Natural killer cell (primary cell): ENCODE measurements at regions not wholly inside any gene's neighbourhood (a gene's known extent, or its start where the extent isn't known, plus 50 kb on each side); places are given as distances from the start of the nearest gene placed in this dataset.

ENCODE experiments used
- ATAC-seq, 3 donors: fragments of 150-1000 bp in 2 of 3; fragments of 200-7000 bp in 1 of 3; cut with Tn5 transposase; 1 replicate in 1 of 3; 2 replicates in 2 of 3; pipeline ENCODE4 v1.10.0; 2021; ENCODE audit warnings: mild to moderate bottlenecking in 2 of 3, moderate library complexity in 2 of 3
- DNase-seq, 2 donors: peaks; one replicate each; pipeline versions ENCODE4 v3.0.0 to v3.0.0-alpha.2; 2013 to 2021; ENCODE audit warnings: mixed read lengths in 1 of 2
- H3K27ac ChIP-seq: one replicate; pipeline ENCODE4 v1.5.1; 2013; ENCODE audit warnings: mild to moderate bottlenecking, low read length
- H3K27me3 ChIP-seq: one replicate; pipeline ENCODE4 v1.6.1; 2013; ENCODE audit warnings: low read length; ENCODE audit not compliant: control insufficient read depth, insufficient read depth
- H3K36me3 ChIP-seq: one replicate; pipeline ENCODE4 v1.6.1; 2013; ENCODE audit warnings: low read length; ENCODE audit not compliant: control insufficient read depth, insufficient read depth
- H3K4me1 ChIP-seq: one replicate; pipeline ENCODE4 v1.6.1; 2013; ENCODE audit warnings: low read length; ENCODE audit not compliant: control insufficient read depth, insufficient read depth
- H3K4me3 ChIP-seq: one replicate; pipeline ENCODE4 v1.5.1; 2013; ENCODE audit warnings: low read length
- H3K9me3 ChIP-seq: one replicate; pipeline ENCODE4 v1.6.1; 2013; ENCODE audit warnings: low read length; ENCODE audit not compliant: control insufficient read depth, insufficient read depth
- H3K27ac Mint-ChIP-seq, 2 donors: one replicate each; pipeline ENCODE4 v1.8.0; 2022; ENCODE audit warnings: mild to moderate bottlenecking in 2 of 2, mixed read lengths in 2 of 2, moderate library complexity in 1 of 2
- H3K27me3 Mint-ChIP-seq, 2 donors: one replicate each; pipeline ENCODE4 v1.8.0; 2022; ENCODE audit warnings: low read depth in 2 of 2, mixed read lengths in 2 of 2
- H3K36me3 Mint-ChIP-seq: one replicate; pipeline ENCODE4 v1.8.0; 2022; ENCODE audit warnings: mixed read lengths
- H3K4me1 Mint-ChIP-seq, 2 donors: one replicate each; pipeline ENCODE4 v1.8.0; 2022; ENCODE audit warnings: mixed read lengths in 2 of 2
- H3K4me3 Mint-ChIP-seq: one replicate; pipeline ENCODE4 v1.8.0; 2022; ENCODE audit warnings: mild to moderate bottlenecking, moderate library complexity, mixed read lengths
- H3K9me3 Mint-ChIP-seq, 2 donors: one replicate each; pipeline ENCODE4 v1.8.0; 2022; ENCODE audit warnings: mixed read lengths in 2 of 2
- CTCF ChIP-seq: fragments of 200-600 bp; IDR thresholded peaks from one replicate; pipeline ENCODE4 v1.8.0; 2022; ENCODE audit warnings: antibody characterized with exemption
- WGBS: methylation state at CpG from one replicate; pipeline ENCODE4 v1.1.7; 2013; ENCODE audit warnings: missing lambda C conversion rate; ENCODE audit not compliant: insufficient coverage; 5-methylcytosine and 5-hydroxymethylcytosine counted together
- intact Hi-C: fragments of 100-400 bp; cut with micrococcal nuclease; formaldehyde crosslinking; loops from one replicate; pipeline ENCODE4 v1.14.2; 2022

GRCh38 chr2:12278217-12278750, 438.5 kb upstream of the TRIB2 start:
- ATAC-seq (no peak), DNase-seq (no peak)
- peaks cover 12 to 42% of the 10 kb centered on the region in 2 donors for H3K27me3 Mint-ChIP-seq
- Histone ChIP-seq H3K9me3 (no peaks in the 10 kb centered on the region), H3K27me3 (peaks cover 2% of the 10 kb centered on the region), H3K4me3 (no peak overlapping the region), H3K4me1 (no peaks in the 10 kb centered on the region), H3K27ac (no peak overlapping the region), H3K36me3 (no peaks in the 10 kb centered on the region)
- no peak overlapping the region for H3K4me3 Mint-ChIP-seq
- H3K4me1 Mint-ChIP-seq = peaks cover 17 to 18% of the 10 kb centered on the region in 2 donors
- intact Hi-C loops = no loop called here
- 100% methylated on average over 1 of the region's 4 CpGs for WGBS
- TF ChIP-seq CTCF = no peak
- H3K9me3 Mint-ChIP-seq = no peaks in the 10 kb centered on the region
- no peak overlapping the region for H3K27ac Mint-ChIP-seq
- H3K36me3 Mint-ChIP-seq = peaks cover 7% of the 10 kb centered on the region

GRCh38 chr2:12282780-12283695, 433.7 kb upstream of the TRIB2 start:
- 79% methylated on average over 2 of the region's 3 CpGs for WGBS
- H3K4me3 Mint-ChIP-seq = no peak overlapping the region

DNA sequence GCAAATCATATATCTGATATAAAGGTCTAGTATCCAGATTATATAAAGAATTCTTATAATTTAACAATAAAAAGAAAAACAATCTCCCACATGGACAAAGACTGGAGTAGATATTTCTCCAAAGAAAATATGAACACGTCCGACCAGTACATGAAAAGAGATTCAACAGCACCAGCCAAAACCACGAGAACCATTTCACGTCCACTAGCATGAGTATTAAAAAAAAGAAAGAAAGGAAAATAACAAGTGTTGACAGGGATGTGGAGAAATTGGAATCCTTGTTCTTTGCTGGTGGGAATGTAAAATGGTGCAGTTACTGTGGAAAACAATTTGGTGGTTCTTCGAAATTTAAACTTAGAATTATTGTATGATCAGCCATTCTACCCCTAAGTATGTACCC, 432.7 kb upstream of the TRIB2 start:
- Mint-ChIP-seq H3K9me3 (no peaks in the 10 kb centered on the region), H3K27me3 (peaks cover 0 to 21% of the 10 kb centered on the region in 2 donors), H3K4me1 (peaks cover 31 to 40% of the 10 kb centered on the region in 2 donors), H3K4me3 (no peak overlapping the region), H3K36me3 (no peaks in the 10 kb centered on the region), H3K27ac (no peak overlapping the region)
- no peak overlapping the region for H3K27ac ChIP-seq
- intact Hi-C loops = no loop called here
- no peaks in the 10 kb centered on the region for H3K4me1 ChIP-seq
- ATAC-seq (no peak), DNase-seq (no peak)
- no peaks in the 10 kb centered on the region for H3K36me3 ChIP-seq
- no peaks in the 10 kb centered on the region for H3K27me3 ChIP-seq
- TF ChIP-seq CTCF = no peak
- no peaks in the 10 kb centered on the region for H3K9me3 ChIP-seq
- H3K4me3 ChIP-seq = no peak overlapping the region
- 95% methylated on average over 5 of the region's 5 CpGs for WGBS

More at GRCh38 chr2:12282780-12283695, 433.7 kb upstream of the TRIB2 start:
- ATAC-seq (no peak), DNase-seq (no peak)
- Mint-ChIP-seq H3K9me3 (no peaks in the 10 kb centered on the region), H3K27ac (no peak overlapping the region), H3K27me3 (peaks cover 0 to 21% of the 10 kb centered on the region in 2 donors), H3K4me1 (peaks cover 31 to 37% of the 10 kb centered on the region in 2 donors), H3K36me3 (no peaks in the 10 kb centered on the region)
- Histone ChIP-seq H3K36me3 (no peaks in the 10 kb centered on the region), H3K27ac (no peak overlapping the region), H3K4me1 (no peaks in the 10 kb centered on the region), H3K27me3 (no peaks in the 10 kb centered on the region), H3K9me3 (no peaks in the 10 kb centered on the region), H3K4me3 (no peak overlapping the region)
- intact Hi-C loops = no loop called here
- TF ChIP-seq CTCF = no peak
